Naive thymus-derived CD4-positive, alpha-beta T cell (primary cell): ENCODE measurements at regions not wholly inside any gene's neighbourhood (a gene's known extent, or its start where the extent isn't known, plus 50 kb on each side); places are given as distances from the start of the nearest gene placed in this dataset.

Experiments
- ATAC-seq: fragments of 150-1000 bp; cut with Tn5 transposase; 2 replicates; pipeline ENCODE4 v1.10.0; 2021; ENCODE audit warnings: mild to moderate bottlenecking, moderate library complexity
- CTCF ChIA-PET: fragments of 350-600 bp; sonication (Branson Sonifier 250); formaldehyde crosslinking; loops from one replicate; lab custom pipeline; 2021; ENCODE audit warnings: antibody characterized with exemption; lab: Charles Lee
- POLR2A ChIA-PET: fragments of 350-600 bp; sonication (Branson Sonifier 250); formaldehyde crosslinking; loops from one replicate; lab custom pipeline; 2021; ENCODE audit warnings: antibody characterized with exemption, inconsistent platforms; lab: Charles Lee
- DNase-seq, 9 donors: peaks; one replicate each; pipeline versions ENCODE4 v3.0.0 to v3.0.0-alpha.2; 2020 to 2022; ENCODE audit warnings: mixed read lengths in 1 of 9
- H3K27ac ChIP-seq: one replicate; pipeline ENCODE4 v1.7.0; 2013; ENCODE audit warnings: mild to moderate bottlenecking, low read depth, low read length, moderate library complexity
- H3K27me3 ChIP-seq, 2 donors: one replicate each; pipeline ENCODE4 v1.7.0; 2013; ENCODE audit warnings: low read length in 2 of 2, mild to moderate bottlenecking in 2 of 2, moderate library complexity in 2 of 2; ENCODE audit not compliant: control insufficient read depth in 2 of 2, insufficient read depth in 2 of 2
- H3K36me3 ChIP-seq, 3 experiments: 1 replicate in 2 of 3; 2 replicates in 1 of 3; pipeline ENCODE4 v1.7.0; 2013; ENCODE audit warnings: low read length in 3 of 3, mild to moderate bottlenecking in 3 of 3, moderate library complexity in 1 of 3; ENCODE audit not compliant: insufficient read depth in 3 of 3, control insufficient read depth in 2 of 3
- H3K4me1 ChIP-seq, 2 donors: one replicate each; pipeline ENCODE4 v1.7.0; 2013; ENCODE audit warnings: low read length in 2 of 2, mild to moderate bottlenecking in 2 of 2, moderate library complexity in 1 of 2; ENCODE audit not compliant: control insufficient read depth in 2 of 2, insufficient read depth in 2 of 2
- H3K4me3 ChIP-seq: 2 replicates; pipeline ENCODE4 v1.7.0; 2013; ENCODE audit warnings: mild to moderate bottlenecking, low read length
- H3K9me3 ChIP-seq, 3 experiments: 1 replicate in 2 of 3; 2 replicates in 1 of 3; pipeline ENCODE4 v1.7.0; 2013; ENCODE audit warnings: low read length in 3 of 3; ENCODE audit not compliant: control insufficient read depth in 2 of 3
- H3K27ac Mint-ChIP-seq, 9 donors: one replicate each; pipeline ENCODE4 v1.8.0; 2020 to 2022; ENCODE audit warnings: mixed read lengths in 9 of 9, mild to moderate bottlenecking in 8 of 9, moderate library complexity in 5 of 9, inconsistent platforms in 2 of 9
- H3K27me3 Mint-ChIP-seq, 5 donors: one replicate each; pipeline ENCODE4 v1.8.0; 2021 to 2022; ENCODE audit warnings: mixed read lengths in 5 of 5, mild to moderate bottlenecking in 1 of 5
- H3K36me3 Mint-ChIP-seq, 5 donors: one replicate each; pipeline ENCODE4 v1.8.0; 2020 to 2022; ENCODE audit warnings: mixed read lengths in 5 of 5, mild to moderate bottlenecking in 3 of 5, inconsistent platforms in 1 of 5
- H3K4me1 Mint-ChIP-seq, 7 donors: one replicate each; pipeline ENCODE4 v1.8.0; 2020 to 2022; ENCODE audit warnings: mixed read lengths in 7 of 7, mild to moderate bottlenecking in 3 of 7, inconsistent platforms in 1 of 7
- H3K4me3 Mint-ChIP-seq, 10 donors: one replicate each; pipeline ENCODE4 v1.8.0; 2020 to 2022; ENCODE audit warnings: mild to moderate bottlenecking in 10 of 10, mixed read lengths in 10 of 10, moderate library complexity in 6 of 10, inconsistent platforms in 2 of 10
- H3K9me3 Mint-ChIP-seq, 11 donors: one replicate each; pipeline ENCODE4 v1.8.0; 2020 to 2022; ENCODE audit warnings: mixed read lengths in 11 of 11, mild to moderate bottlenecking in 4 of 11, inconsistent platforms in 1 of 11, moderate library complexity in 1 of 11
- intact Hi-C, 2 donors: fragments of 100-400 bp; cut with micrococcal nuclease; formaldehyde crosslinking; loops; one replicate each; pipeline ENCODE4 v1.15.1; 2023

GRCh38 chr7:159215076-159215475 lies 70.4 kb upstream of the VIPR2 start:
- ChIA-PET POLR2A (no interaction called here), CTCF (no interaction called here)
- H3K36me3 ChIP-seq, result no peaks in the 10 kb centered on the region
- H3K27ac Mint-ChIP-seq, result no peak overlapping the region
- H3K9me3 Mint-ChIP-seq, result no peaks in the 10 kb centered on the region
- H3K27me3 ChIP-seq, result no peaks in the 10 kb centered on the region
- peaks cover 0 to 5% (median 4%) of the 10 kb centered on the region in 7 donors for H3K4me1 Mint-ChIP-seq
- DNase-seq, result no peak
- no peaks in the 10 kb centered on the region for H3K36me3 Mint-ChIP-seq
- H3K4me1 ChIP-seq, result peaks cover 0 to 3% of the 10 kb centered on the region in 2 donors
- no peak overlapping the region for H3K27ac ChIP-seq
- H3K27me3 Mint-ChIP-seq, result peaks cover 0 to 11% (median 4%) of the 10 kb centered on the region in 5 donors
- no peak overlapping the region for H3K4me3 Mint-ChIP-seq
- H3K9me3 ChIP-seq, result no peaks in the 10 kb centered on the region
- H3K4me3 ChIP-seq, result no peak overlapping the region
- ATAC-seq, result no peak
- intact Hi-C loops, result no loop called here

DNA sequence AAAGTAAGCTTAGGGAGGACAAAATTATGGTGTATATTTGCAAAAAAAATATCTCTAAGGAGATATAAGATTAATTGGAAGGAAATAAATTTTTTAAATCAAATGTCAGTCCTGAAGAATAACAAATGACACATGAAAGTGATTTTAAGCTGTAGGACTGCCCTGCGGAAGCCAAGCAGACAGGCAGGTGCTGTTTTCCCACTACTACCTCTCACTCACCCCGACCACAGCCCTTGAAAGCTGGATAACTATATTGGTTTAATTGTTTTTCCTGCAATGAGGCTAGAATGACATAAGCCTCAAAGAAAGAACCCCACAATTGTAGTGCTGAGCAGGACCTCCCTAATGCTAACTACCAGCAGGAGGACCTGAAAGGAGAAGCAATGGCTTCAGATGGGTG lies 68.6 kb upstream of the VIPR2 start:
- H3K27ac ChIP-seq, result no peak overlapping the region
- H3K27me3 ChIP-seq, result no peaks in the 10 kb centered on the region
- ChIA-PET CTCF (no interaction called here), POLR2A (no interaction called here)
- H3K4me3 Mint-ChIP-seq, result no peak overlapping the region
- intact Hi-C loops, result no loop called here
- H3K36me3 Mint-ChIP-seq, result no peaks in the 10 kb centered on the region
- peaks cover 0 to 11% (median 4%) of the 10 kb centered on the region in 5 donors for H3K27me3 Mint-ChIP-seq
- no peaks in the 10 kb centered on the region for H3K9me3 Mint-ChIP-seq
- no peaks in the 10 kb centered on the region for H3K9me3 ChIP-seq
- ATAC-seq (no peak), DNase-seq (no peak)
- H3K4me1 Mint-ChIP-seq, result peaks cover 0 to 6% (median 4%) of the 10 kb centered on the region in 7 donors
- H3K4me3 ChIP-seq, result no peak overlapping the region
- no peak overlapping the region for H3K27ac Mint-ChIP-seq
- no peaks in the 10 kb centered on the region for H3K36me3 ChIP-seq
- peaks cover 3 to 19% of the 10 kb centered on the region in 2 donors for H3K4me1 ChIP-seq

GRCh38 chr7:159212226-159212625 lies 67.6 kb upstream of the VIPR2 start:
- ChIA-PET POLR2A (no interaction called here), CTCF (no interaction called here)
- intact Hi-C loops, result no loop called here
- DNase-seq (no peak), ATAC-seq (no peak)
- Histone ChIP-seq H3K9me3 (no peaks in the 10 kb centered on the region), H3K27ac (no peak overlapping the region), H3K4me1 (peaks cover 13 to 26% of the 10 kb centered on the region in 2 donors), H3K27me3 (no peaks in the 10 kb centered on the region), H3K36me3 (no peaks in the 10 kb centered on the region), H3K4me3 (no peak overlapping the region)
- H3K4me3 Mint-ChIP-seq, result no peak overlapping the region
- H3K4me1 Mint-ChIP-seq, result peaks cover 0 to 6% (median 4%) of the 10 kb centered on the region in 7 donors
- no peak overlapping the region for H3K27ac Mint-ChIP-seq
- no peaks in the 10 kb centered on the region for H3K36me3 Mint-ChIP-seq
- no peaks in the 10 kb centered on the region for H3K9me3 Mint-ChIP-seq
- peaks cover 0 to 6% (median 0%) of the 10 kb centered on the region in 5 donors for H3K27me3 Mint-ChIP-seq

- Mint-ChIP-seq H3K27me3 (peaks cover 0 to under 1% (median 0%) of the 10 kb centered on the region in 5 donors), H3K4me1 (peaks cover 0 to 6% (median 4%) of the 10 kb centered on the region in 7 donors), H3K27ac (peak overlapping the region in 1 of 9 donors; percentile 9), H3K4me3 (no peak overlapping the region), H3K9me3 (no peaks in the 10 kb centered on the region), H3K36me3 (no peaks in the 10 kb centered on the region)
- intact Hi-C loops, result no loop called here
- POLR2A ChIA-PET, result no interaction called here
- no peaks in the 10 kb centered on the region for H3K36me3 ChIP-seq
- DNase-seq (no peak), ATAC-seq (no peak)
- H3K4me1 ChIP-seq, result peaks cover 15 to 26% of the 10 kb centered on the region in 2 donors
- no peaks in the 10 kb centered on the region for H3K9me3 ChIP-seq
- H3K4me3 ChIP-seq, result no peak overlapping the region
- H3K27me3 ChIP-seq, result no peaks in the 10 kb centered on the region
- CTCF ChIA-PET, result no interaction called here
- H3K27ac ChIP-seq, result no peak overlapping the region
These were observed 67.0 kb upstream of the VIPR2 start for GRCh38 chr7:159211540-159212182.

- Histone ChIP-seq H3K4me1 (peaks cover 15 to 26% of the 10 kb centered on the region in 2 donors), H3K9me3 (no peaks in the 10 kb centered on the region), H3K36me3 (no peaks in the 10 kb centered on the region), H3K4me3 (no peak overlapping the region), H3K27me3 (no peaks in the 10 kb centered on the region), H3K27ac (no peak overlapping the region)
- DNase-seq (no peak), ATAC-seq (no peak)
- Mint-ChIP-seq H3K27ac (peak overlapping the region in 2 of 9 donors; percentile 18 to 44), H3K4me1 (peaks cover 2 to 12% (median 7%) of the 10 kb centered on the region in 7 donors), H3K4me3 (peak overlapping the region in 2 of 10 donors; percentile 20 to 28), H3K9me3 (no peaks in the 10 kb centered on the region), H3K36me3 (no peaks in the 10 kb centered on the region), H3K27me3 (peaks cover 0 to 3% (median 0%) of the 10 kb centered on the region in 5 donors)
- POLR2A ChIA-PET, result no interaction called here
- intact Hi-C loops, result no loop called here
- CTCF ChIA-PET, result no interaction called here
These were observed 66.0 kb upstream of the VIPR2 start for GRCh38 chr7:159210581-159211235.

- Histone ChIP-seq H3K27me3 (no peaks in the 10 kb centered on the region), H3K9me3 (no peaks in the 10 kb centered on the region), H3K36me3 (no peaks in the 10 kb centered on the region), H3K27ac (no peak overlapping the region), H3K4me3 (no peak overlapping the region), H3K4me1 (peaks cover 15 to 26% of the 10 kb centered on the region in 2 donors)
- CTCF ChIA-PET, result no interaction called here
- no peak overlapping the region for H3K27ac Mint-ChIP-seq
- intact Hi-C loops, result no loop called here
- H3K9me3 Mint-ChIP-seq, result no peaks in the 10 kb centered on the region
- peaks cover 0 to 3% (median 0%) of the 10 kb centered on the region in 5 donors for H3K27me3 Mint-ChIP-seq
- H3K4me1 Mint-ChIP-seq, result peaks cover 2 to 14% (median 10%) of the 10 kb centered on the region in 7 donors
- DNase-seq (peak in 4 of 9 donors; percentile 6 to 35 (median 24)), ATAC-seq (peak; percentile 83)
- POLR2A ChIA-PET, result no interaction called here
- no peak overlapping the region for H3K4me3 Mint-ChIP-seq
- no peaks in the 10 kb centered on the region for H3K36me3 Mint-ChIP-seq
These were observed 64.8 kb upstream of the VIPR2 start for GRCh38 chr7:159209429-159209828.
